Sigmoid colon (tissue), 6 donors: ENCODE measurements at regions not wholly inside any gene's neighbourhood (a gene's known extent, or its start where the extent isn't known, plus 50 kb on each side); places are given as distances from the start of the nearest gene placed in this dataset.

Source experiments
- DNase-seq: peaks from one replicate; pipeline ENCODE4 v3.0.0-alpha.2; 2019
- H3K27ac ChIP-seq, 4 donors: fragments of 200-600 bp; sonication (generic); one replicate each; pipeline ENCODE4 v1.5.1; 2016 to 2019; ENCODE audit warnings: mild to moderate bottlenecking in 1 of 4
- H3K27me3 ChIP-seq, 3 donors: fragments of 200-600 bp; sonication (generic); one replicate each; pipeline ENCODE4 v1.5.1; 2019; ENCODE audit warnings: mild to moderate bottlenecking in 1 of 3
- H3K36me3 ChIP-seq, 4 donors: fragments of 200-600 bp; sonication (generic); one replicate each; pipeline ENCODE4 v1.5.1; 2016 to 2019
- H3K4me1 ChIP-seq, 4 donors: fragments of 200-600 bp; sonication (generic); one replicate each; pipeline ENCODE4 v1.5.1; 2017 to 2019
- H3K4me3 ChIP-seq, 4 donors: fragments of 200-600 bp; sonication (generic); one replicate each; pipeline ENCODE4 v1.5.1; 2017 to 2019; ENCODE audit warnings: mild to moderate bottlenecking in 2 of 4, moderate library complexity in 1 of 4
- H3K9me3 ChIP-seq, 4 donors: fragments of 200-600 bp in 3 of 4; sonication (generic) in 3 of 4; one replicate each; pipeline versions ENCODE4 v1.5.1 to v1.6.1; 2013 to 2019
- CTCF ChIP-seq, 4 experiments: fragments of 450-650 bp in 3 of 4; fragments of 200-600 bp in 1 of 4; IDR thresholded peaks; one replicate each; pipeline ENCODE4 v1.5.1; 2016 to 2019; ENCODE audit warnings: antibody characterized with exemption in 4 of 4, mild to moderate bottlenecking in 3 of 4, moderate library complexity in 2 of 4
- EP300 ChIP-seq, 4 donors: sonication (generic); formaldehyde crosslinking; IDR thresholded peaks; one replicate each; pipeline ENCODE4 v1.6.1; 2017; ENCODE audit warnings: antibody characterized with exemption in 4 of 4
- POLR2A ChIP-seq, 2 donors: fragments of 450-650 bp; IDR thresholded peaks; one replicate each; pipeline ENCODE4 v1.6.1; 2016; ENCODE audit warnings: antibody characterized with exemption in 2 of 2, mild to moderate bottlenecking in 2 of 2, moderate library complexity in 2 of 2
- POLR2AphosphoS5 ChIP-seq, 4 donors: sonication (generic); formaldehyde crosslinking; IDR thresholded peaks; one replicate each; pipeline ENCODE4 v1.6.1; 2017; ENCODE audit warnings: antibody characterized with exemption in 4 of 4
- WGBS, 2 donors: extraction: QIAGEN DNeasy Blood & Tissue Kit; methylation state at CpG; one replicate each; pipeline ENCODE4 v1.1.7; 2013; 5-methylcytosine and 5-hydroxymethylcytosine counted together
- intact Hi-C: fragments of 100-400 bp; cut with DNase I; formaldehyde crosslinking; loops from one replicate; pipeline ENCODE4 v1.15.1; 2023
- donor health status: healthy with polysubstance abuse.
- donor health status: healthy.

GRCh38 chr16:76612497-76612896 lies 335.3 kb downstream of the CNTNAP4 start:
- Histone ChIP-seq H3K4me3 (no peak overlapping the region), H3K4me1 (no peaks in the 10 kb centered on the region), H3K27ac (no peak overlapping the region), H3K9me3 (no peaks in the 10 kb centered on the region), H3K27me3 (no peaks in the 10 kb centered on the region), H3K36me3 (no peaks in the 10 kb centered on the region)
- TF ChIP-seq EP300 (IDR thresholded peaks at IDR 0.05): no peak
- no peak for TF ChIP-seq POLR2AphosphoS5 (IDR thresholded peaks at IDR 0.05)
- no peak for TF ChIP-seq CTCF (IDR thresholded peaks at IDR 0.05)
- TF ChIP-seq POLR2A (IDR thresholded peaks at IDR 0.05): no peak
- no peak for DNase-seq
- 49 to 72% methylated on average over 1 of the region's 1 CpG for WGBS, 2 donors
- intact Hi-C loops: no loop called here

GRCh38 chr16:76614269-76614668 lies 337.1 kb downstream of the CNTNAP4 start:
- Histone ChIP-seq H3K36me3 (no peaks in the 10 kb centered on the region), H3K4me1 (no peaks in the 10 kb centered on the region), H3K4me3 (no peak overlapping the region), H3K9me3 (no peaks in the 10 kb centered on the region), H3K27ac (no peak overlapping the region), H3K27me3 (no peaks in the 10 kb centered on the region)
- no peak for DNase-seq
- intact Hi-C loops: no loop called here
- TF ChIP-seq CTCF (IDR thresholded peaks at IDR 0.05) (no peak), POLR2A (IDR thresholded peaks at IDR 0.05) (no peak), POLR2AphosphoS5 (IDR thresholded peaks at IDR 0.05) (no peak), EP300 (IDR thresholded peaks at IDR 0.05) (no peak)

DNA sequence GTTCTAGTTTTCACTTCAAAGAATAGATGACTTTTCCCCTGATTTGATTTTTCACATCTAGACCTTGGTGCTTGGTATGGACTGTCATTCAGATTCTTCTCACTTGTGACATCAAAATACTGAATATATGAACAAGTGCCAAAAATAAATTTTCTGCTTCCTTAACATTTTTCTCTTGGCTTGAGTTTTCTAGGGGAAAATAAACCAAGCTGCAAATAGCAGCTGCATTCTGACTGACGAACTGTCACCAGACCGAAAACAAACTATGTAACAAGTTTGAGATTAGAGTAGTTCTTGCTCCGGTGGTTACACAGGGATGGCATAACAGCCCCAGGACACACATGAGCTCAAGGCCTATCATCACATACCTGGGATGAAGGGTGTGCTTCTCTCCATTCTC lies 345.7 kb downstream of the CNTNAP4 start:
- TF ChIP-seq CTCF (IDR thresholded peaks at IDR 0.05): no peak
- no peak for TF ChIP-seq POLR2AphosphoS5 (IDR thresholded peaks at IDR 0.05)
- no peak for TF ChIP-seq EP300 (IDR thresholded peaks at IDR 0.05)
- TF ChIP-seq POLR2A (IDR thresholded peaks at IDR 0.05): no peak
- no peaks in the 10 kb centered on the region for H3K36me3 ChIP-seq
- no peak overlapping the region for H3K4me3 ChIP-seq
- intact Hi-C loops: no loop called here
- no peaks in the 10 kb centered on the region for H3K9me3 ChIP-seq
- WGBS, 2 donors: 72 to 77% methylated on average over 3 of the region's 3 CpGs
- H3K27me3 ChIP-seq: no peaks in the 10 kb centered on the region
- DNase-seq: no peak
- no peaks in the 10 kb centered on the region for H3K4me1 ChIP-seq
- no peak overlapping the region for H3K27ac ChIP-seq

GRCh38 chr16:76634847-76635697 lies 357.9 kb downstream of the CNTNAP4 start:
- Histone ChIP-seq H3K27ac (no peak overlapping the region), H3K27me3 (no peaks in the 10 kb centered on the region), H3K36me3 (no peaks in the 10 kb centered on the region), H3K9me3 (no peaks in the 10 kb centered on the region), H3K4me3 (peak overlapping the region in 1 of 4 donors; percentile 9), H3K4me1 (no peaks in the 10 kb centered on the region)
- intact Hi-C loops: no loop called here
- DNase-seq: no peak
- 86 to 93% methylated on average over 36 of the region's 36 CpGs for WGBS, 2 donors
- TF ChIP-seq POLR2A (IDR thresholded peaks at IDR 0.05) (no peak), CTCF (IDR thresholded peaks at IDR 0.05) (no peak), POLR2AphosphoS5 (IDR thresholded peaks at IDR 0.05) (no peak), EP300 (IDR thresholded peaks at IDR 0.05) (no peak)
